Tongue (tissue), 1 donor: ENCODE measurements at regions not wholly inside any gene's neighbourhood (a gene's known extent, or its start where the extent isn't known, plus 50 kb on each side); places are given as distances from the start of the nearest gene placed in this dataset.
"Not testable (repeated sequence)": the region's sequence is repeated elsewhere in the genome, so short reads cannot be mapped to it uniquely, and the experiment has no call there.

ENCODE experiments used
- DNase-seq: peaks from one replicate; pipeline ENCODE4 v3.0.0-alpha.2; 2015

GRCh38 chr7:53087274-53087673, 51.8 kb downstream of the POM121L12 start:
- DNase-seq = no peak

GRCh38 chr7:53094191-53094590, 58.8 kb downstream of the POM121L12 start:
- DNase-seq = no peak

- DNase-seq = no peak
Observed at GRCh38 chr7:53094827-53095226, 59.4 kb downstream of the POM121L12 start.

- no peak for DNase-seq
Observed at GRCh38 chr7:53095731-53096501, 60.5 kb downstream of the POM121L12 start.

- no peak for DNase-seq
Observed at GRCh38 chr7:53100091-53100490, 64.7 kb downstream of the POM121L12 start.

- DNase-seq = peak; percentile 42
Observed at GRCh38 chr7:53101026-53101425, 65.6 kb downstream of the POM121L12 start.

- no peak for DNase-seq
Observed at GRCh38 chr7:53110425-53110824, 75.0 kb downstream of the POM121L12 start.

GRCh38 chr7:53111031-53111430, 75.6 kb downstream of the POM121L12 start:
- peak; percentile 96 for DNase-seq

- no peak for DNase-seq
Observed at GRCh38 chr7:53113424-53113823, 78.0 kb downstream of the POM121L12 start.

- no peak for DNase-seq
Observed at GRCh38 chr7:53119514-53119941, 84.1 kb downstream of the POM121L12 start.

GRCh38 chr7:53121374-53121773, 85.9 kb downstream of the POM121L12 start:
- DNase-seq = no peak

GRCh38 chr7:53131697-53132096, 96.3 kb downstream of the POM121L12 start:
- DNase-seq = no peak

- no peak for DNase-seq
Observed at GRCh38 chr7:53151496-53151895, 116.1 kb downstream of the POM121L12 start.

- DNase-seq = not testable (repeated sequence)
Observed at GRCh38 chr7:53187184-53187583, 151.8 kb downstream of the POM121L12 start.

- DNase-seq = no peak
Observed at GRCh38 chr7:53191191-53191695, 155.8 kb downstream of the POM121L12 start.

GRCh38 chr7:53191836-53192443, 156.5 kb downstream of the POM121L12 start:
- no peak for DNase-seq

GRCh38 chr7:53205006-53205405, 169.6 kb downstream of the POM121L12 start:
- DNase-seq = no peak

GRCh38 chr7:53209129-53209528, 173.7 kb downstream of the POM121L12 start:
- DNase-seq = no peak

GRCh38 chr7:53214463-53214862, 179.0 kb downstream of the POM121L12 start:
- DNase-seq = no peak

GRCh38 chr7:53218730-53219504, 183.5 kb downstream of the POM121L12 start:
- peak; percentile 44 for DNase-seq

- no peak for DNase-seq
Observed at GRCh38 chr7:53229202-53229601, 193.8 kb downstream of the POM121L12 start.

GRCh38 chr7:53237344-53237913, 202.0 kb downstream of the POM121L12 start:
- DNase-seq = no peak
